Left renal cortex interstitium (tissue), 4 donors: ENCODE measurements at regions not wholly inside any gene's neighbourhood (a gene's known extent, or its start where the extent isn't known, plus 50 kb on each side); places are given as distances from the start of the nearest gene placed in this dataset.
A peak's percentile ranks its signal among the peaks of the same experiment; 100 is the strongest.

Experiments used
- DNase-seq, 4 donors: peaks; one replicate each; pipeline ENCODE4 v3.0.0-alpha.2; 2013; ENCODE audit warnings: low read depth in 4 of 4, low spot score in 2 of 4, missing footprints in 1 of 4

DNA sequence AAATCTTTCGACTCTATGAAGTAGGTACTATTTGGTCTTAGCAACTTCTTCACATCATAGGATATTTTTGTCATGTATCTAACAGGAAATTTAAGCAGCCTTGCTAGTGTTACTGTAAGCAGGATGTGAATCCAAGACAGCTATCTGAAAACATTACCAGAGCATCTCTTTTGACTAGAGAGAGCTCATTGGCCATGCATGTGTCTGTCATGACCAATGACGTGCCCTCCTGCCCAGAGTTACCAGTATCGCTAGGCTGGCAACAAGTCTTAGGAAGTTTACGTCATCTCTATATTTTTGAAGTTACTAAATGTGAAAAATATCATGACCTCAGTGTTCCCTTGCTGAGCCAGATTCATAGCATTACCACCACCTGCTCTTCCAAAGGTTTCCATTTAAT is 130.9 kb upstream of the TP63 start:
- no peak for DNase-seq

- no peak for DNase-seq
Observed at GRCh38 chr3:189500798-189501495, 130.2 kb upstream of the TP63 start.

GRCh38 chr3:189502256-189502655 is 128.9 kb upstream of the TP63 start:
- no peak for DNase-seq

- no peak for DNase-seq
Observed at GRCh38 chr3:189502676-189503257, 128.4 kb upstream of the TP63 start.

DNA sequence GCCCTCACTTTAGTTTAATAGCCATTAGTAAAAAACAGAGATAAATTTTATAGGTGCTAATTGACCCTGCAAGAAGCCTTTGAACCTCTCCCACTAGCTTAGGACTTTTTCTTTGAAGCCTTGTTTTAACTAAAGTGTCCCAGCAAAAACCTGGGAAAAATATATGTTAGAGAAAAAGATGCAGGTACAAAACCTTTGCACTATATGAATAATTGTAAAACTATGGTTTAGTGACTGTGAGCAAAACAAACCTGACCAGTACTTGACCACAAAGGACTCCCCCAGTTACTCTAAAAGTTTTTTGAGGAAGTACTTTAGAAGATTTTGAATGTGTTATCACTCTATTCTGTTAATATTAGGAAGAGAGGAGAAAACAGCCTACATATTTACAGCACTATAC is 123.3 kb upstream of the TP63 start:
- DNase-seq: no peak

- DNase-seq: peak in 3 of 4 donors; percentile 7 to 33 (median 15)
Observed at GRCh38 chr3:189508784-189509501, 122.2 kb upstream of the TP63 start.

DNA sequence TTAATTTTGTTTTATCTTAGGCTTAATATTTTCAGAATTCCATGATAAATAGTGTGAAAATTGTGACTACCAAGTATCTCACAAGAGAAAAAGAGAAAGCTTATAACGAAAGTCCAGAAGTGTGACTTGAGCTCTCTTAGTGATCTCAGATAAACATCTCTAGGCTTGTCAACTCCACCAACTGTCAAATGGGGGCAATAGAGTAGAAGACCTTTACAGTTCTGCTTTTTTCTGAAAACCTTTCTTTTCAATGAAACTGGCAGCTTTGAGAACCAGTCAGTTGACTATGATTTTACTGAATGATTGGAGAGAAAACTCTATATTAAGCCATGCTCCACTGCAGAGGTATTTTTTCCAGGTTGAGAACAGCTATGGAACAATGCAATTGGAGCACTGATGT is 119.2 kb upstream of the TP63 start:
- DNase-seq: no peak

GRCh38 chr3:189512821-189513220 is 118.4 kb upstream of the TP63 start:
- DNase-seq: no peak

GRCh38 chr3:189513281-189514117 is 117.7 kb upstream of the TP63 start:
- no peak for DNase-seq

DNA sequence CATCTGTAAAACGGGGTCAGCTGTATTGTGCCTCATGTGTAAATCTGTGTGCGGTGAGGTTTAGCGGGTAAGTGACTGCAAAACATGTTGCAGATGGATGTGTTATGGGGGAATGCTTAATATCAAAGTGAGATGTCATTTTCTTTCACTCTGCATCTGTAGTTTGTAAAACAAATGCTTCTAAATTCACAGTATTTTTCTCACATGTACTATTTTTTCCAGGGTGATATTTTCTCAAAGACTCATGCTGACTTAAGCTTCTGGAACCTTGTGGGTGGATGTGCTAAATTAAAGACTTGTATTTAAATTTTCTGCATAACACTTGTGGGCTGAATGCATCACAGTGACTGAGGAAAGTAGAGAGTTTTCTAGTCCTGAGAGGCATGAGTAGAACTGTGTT is 115.2 kb upstream of the TP63 start:
- no peak for DNase-seq

- DNase-seq: no peak
Observed at GRCh38 chr3:189517981-189518380, 113.2 kb upstream of the TP63 start.

- no peak for DNase-seq
Observed at GRCh38 chr3:189519458-189519857, 111.7 kb upstream of the TP63 start.

DNA sequence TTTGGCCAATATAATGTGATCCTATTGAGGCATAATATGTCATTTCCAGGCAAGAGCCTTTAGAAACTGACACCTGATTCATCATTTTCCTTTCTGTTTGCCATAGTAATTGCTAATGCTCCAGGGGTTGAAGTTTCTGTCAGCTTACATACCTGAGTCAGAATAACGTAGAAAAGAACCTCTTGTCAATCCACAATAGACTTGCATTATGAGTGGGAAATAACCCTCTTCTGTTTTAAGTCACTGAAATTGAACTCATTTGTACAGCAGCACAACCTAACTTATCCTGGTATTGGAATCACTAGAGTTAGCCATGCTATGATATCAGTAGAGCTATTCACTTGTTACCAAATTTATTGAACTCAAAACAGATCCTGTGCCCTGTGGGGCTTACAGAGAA is 101.7 kb upstream of the TP63 start:
- no peak for DNase-seq

- no peak for DNase-seq
Observed at GRCh38 chr3:189529889-189530471, 101.2 kb upstream of the TP63 start.

DNA sequence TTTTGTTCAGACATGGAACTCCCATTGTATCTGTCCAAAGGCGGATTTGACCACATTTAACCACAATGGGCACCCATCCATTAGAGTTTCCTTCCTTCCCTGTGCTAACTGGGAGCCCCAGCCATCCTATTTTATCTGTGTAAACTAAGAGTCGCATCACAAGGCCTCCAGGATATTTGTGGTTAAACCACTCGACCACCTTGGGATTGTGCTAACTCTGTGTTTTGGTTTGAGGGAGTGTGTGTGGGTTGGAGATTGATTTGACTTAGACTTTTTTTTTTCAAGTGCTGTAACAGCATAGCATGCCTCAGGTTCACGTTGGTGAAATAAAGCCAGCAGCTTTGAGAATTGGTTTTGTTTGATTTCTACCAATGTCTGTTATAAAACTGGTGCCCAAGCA is 100.4 kb upstream of the TP63 start:
- DNase-seq: no peak

- DNase-seq: no peak
Observed at GRCh38 chr3:189531271-189531670, 99.9 kb upstream of the TP63 start.

DNA sequence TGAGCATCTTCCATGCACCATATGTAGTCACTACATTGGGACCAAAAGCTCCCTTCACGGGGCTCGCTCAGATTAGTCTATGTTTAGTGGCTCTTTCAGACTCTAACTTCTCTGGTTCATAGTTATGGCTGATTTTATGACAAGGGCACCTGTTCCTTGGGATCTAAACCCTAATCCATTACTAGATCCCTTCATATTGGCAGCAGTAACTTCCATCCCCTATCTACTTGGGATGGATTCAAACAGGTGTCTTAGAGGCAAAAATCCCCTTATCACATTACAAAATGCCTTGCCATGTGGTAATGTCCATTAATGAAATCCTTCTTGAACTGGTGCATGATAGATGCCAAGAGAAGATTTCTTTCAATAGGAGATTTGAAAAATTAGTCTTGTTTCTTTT is 96.7 kb upstream of the TP63 start:
- DNase-seq: no peak

DNA sequence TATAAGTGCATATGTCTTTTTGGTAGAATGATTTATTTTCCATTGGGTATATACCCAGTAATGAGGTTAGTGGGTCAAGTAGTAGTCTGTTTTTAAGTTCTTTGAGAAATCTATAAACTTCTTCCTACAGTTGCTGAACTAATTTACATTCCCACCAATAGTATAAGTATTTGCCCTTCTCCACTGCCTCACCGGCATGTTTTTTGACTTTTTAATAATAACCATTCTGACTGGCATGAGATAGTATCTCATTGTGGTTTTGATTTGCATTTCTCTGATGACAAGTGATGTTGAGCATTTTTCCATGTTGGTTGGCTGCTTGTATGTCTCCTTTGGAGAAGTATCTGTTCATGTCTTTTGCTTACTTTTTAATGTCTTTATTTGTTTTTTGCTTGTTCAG is 94.1 kb upstream of the TP63 start:
- no peak for DNase-seq

GRCh38 chr3:189547448-189547847 is 83.7 kb upstream of the TP63 start:
- no peak for DNase-seq

GRCh38 chr3:189548053-189548452 is 83.1 kb upstream of the TP63 start:
- DNase-seq: no peak

- DNase-seq: no peak
Observed at GRCh38 chr3:189551007-189551406, 80.2 kb upstream of the TP63 start.
